ENCODE measurements at regions not wholly inside any gene's neighbourhood (a gene's known extent, or its start where the extent isn't known, plus 50 kb on each side); places are given as distances from the start of the nearest gene placed in this dataset.

DNA sequence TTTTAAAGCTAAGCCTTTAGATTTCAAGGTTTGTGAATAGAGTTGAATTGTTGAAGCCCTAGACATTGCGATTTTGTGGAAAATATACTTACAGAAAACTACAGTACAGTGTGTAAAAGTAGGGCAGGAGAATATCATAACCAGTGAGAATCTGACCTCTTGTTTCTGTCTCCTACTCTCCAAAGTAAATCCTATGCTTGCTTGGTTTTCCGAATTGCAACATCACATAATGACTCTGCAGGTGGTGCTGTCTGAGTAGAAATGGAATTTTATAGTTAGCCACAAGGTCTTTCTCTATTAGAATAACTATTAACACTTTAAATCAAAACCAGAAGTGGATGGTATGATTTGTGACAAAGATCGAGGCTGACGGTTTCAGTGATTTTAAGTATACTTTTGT, 505.6 kb downstream of the RAPGEF2 start:
- no peak for TF ChIP-seq CTCF (IDR thresholded peaks at IDR 0.05)
- TF ChIP-seq POLR2A (IDR thresholded peaks at IDR 0.05) = no peak
